Stomach (tissue), 8 donors: ENCODE measurements at regions not wholly inside any gene's neighbourhood (a gene's known extent, or its start where the extent isn't known, plus 50 kb on each side); places are given as distances from the start of the nearest gene placed in this dataset.

Experiments used
- DNase-seq, 2 donors: peaks; one replicate each; pipeline versions ENCODE4 v3.0.0 to v3.0.0-alpha.2; 2013 to 2019
- H3K27ac ChIP-seq, 5 donors: fragments of 200-600 bp in 4 of 5; sonication (generic) in 4 of 5; one replicate each; pipeline ENCODE4 v1.5.1; 2013 to 2019; ENCODE audit warnings: mild to moderate bottlenecking in 1 of 5, moderate library complexity in 1 of 5
- H3K27me3 ChIP-seq, 3 donors: fragments of 200-600 bp; sonication (generic); one replicate each; pipeline ENCODE4 v1.5.1; 2017 to 2019; ENCODE audit warnings: mixed run types in 1 of 3
- H3K36me3 ChIP-seq, 4 donors: fragments of 200-600 bp; sonication (generic); 1 replicate in 3 of 4; 2 replicates in 1 of 4; pipeline ENCODE4 v1.5.1; 2016 to 2019
- H3K4me1 ChIP-seq, 4 donors: fragments of 200-600 bp; sonication (generic); one replicate each; pipeline ENCODE4 v1.5.1; 2016 to 2019
- H3K4me3 ChIP-seq, 4 donors: fragments of 200-600 bp; sonication (generic) in 3 of 4; one replicate each; pipeline ENCODE4 v1.5.1; 2016 to 2019; ENCODE audit warnings: mild to moderate bottlenecking in 1 of 4
- H3K9me3 ChIP-seq, 4 donors: fragments of 200-600 bp; sonication (generic); one replicate each; pipeline ENCODE4 v1.5.1; 2016 to 2019
- EP300 ChIP-seq: sonication (generic); formaldehyde crosslinking; IDR thresholded peaks from one replicate; pipeline ENCODE4 v1.6.1; 2017; ENCODE audit warnings: antibody characterized with exemption
- POLR2A ChIP-seq, 4 donors: fragments of 450-650 bp; IDR thresholded peaks; one replicate each; pipeline ENCODE4 v1.6.1; 2016; ENCODE audit warnings: antibody characterized with exemption in 4 of 4, control low read depth in 2 of 4, mild to moderate bottlenecking in 1 of 4, moderate library complexity in 1 of 4
- POLR2AphosphoS5 ChIP-seq, 3 donors: sonication (generic); formaldehyde crosslinking; IDR thresholded peaks; one replicate each; pipeline ENCODE4 v1.6.1; 2016; ENCODE audit warnings: antibody characterized with exemption in 3 of 3
- WGBS, 5 donors: extraction: QIAGEN DNeasy Blood & Tissue Kit in 3 of 5; methylation state at CpG; one replicate each; pipeline versions ENCODE4 v1.1.5 to v1.1.7; 2013 to 2018; 5-methylcytosine and 5-hydroxymethylcytosine counted together
- intact Hi-C: fragments of 100-400 bp; cut with DNase I; formaldehyde crosslinking; loops from one replicate; pipeline ENCODE4 v1.15.1; 2023; ENCODE audit warnings: low total_unique reads
- TF ChIP-seq, protein P1 (sequence below), 7 experiments: fragments of 450-650 bp in 4 of 7; fragments of 200-600 bp in 3 of 7; sonication (generic) in 3 of 7; IDR thresholded peaks; one replicate each; pipeline ENCODE4 v1.5.1; 2016 to 2019; ENCODE audit warnings: antibody characterized with exemption in 7 of 7, control low read depth in 2 of 7, mild to moderate bottlenecking in 1 of 7
- donor health status: healthy with polysubstance abuse.
- donor health status: Bipolar disorder and iron deficiency.
- donor health status: healthy.

DNA sequence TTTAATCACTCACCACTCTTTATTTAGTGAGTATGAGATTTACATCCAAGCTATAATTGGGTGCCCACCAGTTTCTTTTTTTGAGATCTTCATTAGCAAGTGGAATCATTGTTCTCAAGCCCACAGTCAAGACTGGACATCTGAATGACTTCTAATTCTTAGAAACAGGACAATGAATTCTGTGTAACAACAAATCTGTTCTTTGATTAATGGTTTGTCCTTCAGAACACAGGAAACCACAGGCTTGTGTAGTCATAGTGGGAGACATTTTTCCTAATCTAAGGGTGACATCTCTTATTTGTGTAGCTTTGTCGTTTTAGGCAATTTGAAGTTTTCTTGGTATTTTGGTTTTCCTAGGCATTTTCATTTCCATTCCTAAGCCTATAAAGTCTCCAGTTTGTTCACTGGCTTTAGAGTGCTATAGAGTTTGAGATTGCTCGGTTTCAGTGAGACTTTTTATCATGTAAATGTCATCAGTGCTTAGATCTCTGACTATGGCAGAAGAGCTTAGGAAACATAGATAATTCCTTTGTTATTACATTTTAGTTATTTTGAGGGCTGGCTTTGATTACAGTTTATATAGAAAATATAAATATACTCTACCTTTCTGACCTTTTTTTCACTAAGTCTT lies 903.9 kb upstream of the MAP3K7 start:
- H3K9me3 ChIP-seq: no peaks in the 10 kb centered on the region
- H3K27me3 ChIP-seq: no peaks in the 10 kb centered on the region
- no peaks in the 10 kb centered on the region for H3K36me3 ChIP-seq
- no peak overlapping the region for H3K4me3 ChIP-seq
- intact Hi-C loops: no loop called here
- no peaks in the 10 kb centered on the region for H3K4me1 ChIP-seq
- DNase-seq: no peak
- TF ChIP-seq, protein P1, sequence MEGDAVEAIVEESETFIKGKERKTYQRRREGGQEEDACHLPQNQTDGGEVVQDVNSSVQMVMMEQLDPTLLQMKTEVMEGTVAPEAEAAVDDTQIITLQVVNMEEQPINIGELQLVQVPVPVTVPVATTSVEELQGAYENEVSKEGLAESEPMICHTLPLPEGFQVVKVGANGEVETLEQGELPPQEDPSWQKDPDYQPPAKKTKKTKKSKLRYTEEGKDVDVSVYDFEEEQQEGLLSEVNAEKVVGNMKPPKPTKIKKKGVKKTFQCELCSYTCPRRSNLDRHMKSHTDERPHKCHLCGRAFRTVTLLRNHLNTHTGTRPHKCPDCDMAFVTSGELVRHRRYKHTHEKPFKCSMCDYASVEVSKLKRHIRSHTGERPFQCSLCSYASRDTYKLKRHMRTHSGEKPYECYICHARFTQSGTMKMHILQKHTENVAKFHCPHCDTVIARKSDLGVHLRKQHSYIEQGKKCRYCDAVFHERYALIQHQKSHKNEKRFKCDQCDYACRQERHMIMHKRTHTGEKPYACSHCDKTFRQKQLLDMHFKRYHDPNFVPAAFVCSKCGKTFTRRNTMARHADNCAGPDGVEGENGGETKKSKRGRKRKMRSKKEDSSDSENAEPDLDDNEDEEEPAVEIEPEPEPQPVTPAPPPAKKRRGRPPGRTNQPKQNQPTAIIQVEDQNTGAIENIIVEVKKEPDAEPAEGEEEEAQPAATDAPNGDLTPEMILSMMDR (IDR thresholded peaks at IDR 0.05): no peak
- no peak for TF ChIP-seq POLR2A (IDR thresholded peaks at IDR 0.05)
- TF ChIP-seq EP300: no peak
- no peak for TF ChIP-seq POLR2AphosphoS5 (IDR thresholded peaks at IDR 0.05)
- no peak overlapping the region for H3K27ac ChIP-seq
- WGBS, 5 donors: 27 to 42% (median 32%) methylated on average over 2 of the region's 2 CpGs

DNA sequence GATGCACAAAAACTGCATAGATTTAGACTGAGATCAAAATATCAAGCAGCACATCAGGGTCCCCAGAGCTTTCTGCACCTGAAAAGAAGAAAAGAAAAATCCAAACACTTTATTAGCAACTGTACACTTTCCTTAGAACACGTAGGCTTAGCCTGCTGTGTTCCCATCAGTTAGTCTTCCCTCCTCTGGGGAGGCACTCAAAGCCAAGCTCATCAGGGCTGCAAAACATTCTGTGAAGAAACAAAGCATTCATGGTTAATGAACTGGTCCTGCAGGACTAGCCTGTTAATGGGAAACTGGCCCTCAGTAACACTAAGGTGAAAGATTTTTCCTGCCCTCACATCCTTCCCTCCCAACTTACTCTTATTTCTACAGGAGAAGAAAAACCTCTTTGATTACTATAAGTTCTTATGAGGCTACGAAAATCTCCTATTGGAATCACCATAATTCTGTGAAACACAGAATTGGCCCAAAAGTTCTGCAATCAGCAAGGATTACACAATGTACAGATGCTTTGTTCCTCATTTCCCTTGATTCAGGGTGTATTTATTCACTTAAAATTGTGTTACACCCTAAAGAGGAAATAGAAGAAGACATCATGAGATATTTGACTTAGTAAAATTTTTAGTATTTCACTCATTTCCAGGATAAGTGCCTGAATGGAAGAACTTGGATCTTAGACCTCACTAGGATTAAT lies 901.0 kb upstream of the MAP3K7 start:
- Histone ChIP-seq H3K36me3 (no peaks in the 10 kb centered on the region), H3K9me3 (no peaks in the 10 kb centered on the region), H3K4me1 (no peaks in the 10 kb centered on the region), H3K27me3 (no peaks in the 10 kb centered on the region), H3K4me3 (no peak overlapping the region), H3K27ac (no peak overlapping the region)
- intact Hi-C loops: no loop called here
- TF ChIP-seq EP300: no peak
- TF ChIP-seq, protein P1 (IDR thresholded peaks at IDR 0.05): no peak
- no peak for TF ChIP-seq POLR2AphosphoS5 (IDR thresholded peaks at IDR 0.05)
- no peak for TF ChIP-seq POLR2A (IDR thresholded peaks at IDR 0.05)
- DNase-seq: no peak
- 49 to 70% (median 64%) methylated on average over 2 of the region's 2 CpGs for WGBS, 5 donors

DNA sequence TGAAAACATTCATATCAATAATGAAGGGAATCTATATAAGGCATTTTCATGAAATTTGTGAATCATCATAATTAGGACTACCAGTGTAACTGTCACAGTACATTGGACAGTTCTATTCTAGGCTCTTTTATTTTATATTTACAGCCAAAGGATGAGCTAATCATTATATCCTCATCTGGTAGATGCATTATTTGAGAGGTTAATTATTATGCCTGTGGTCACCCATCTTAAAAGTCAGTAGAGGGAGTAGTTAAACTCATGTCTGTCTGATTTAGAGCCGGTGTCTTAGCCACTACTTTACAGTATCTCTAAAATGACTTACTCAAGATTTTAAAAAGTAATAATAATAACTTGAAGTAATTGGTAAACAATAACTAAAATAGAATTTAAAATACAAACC lies 899.3 kb upstream of the MAP3K7 start:
- H3K4me1 ChIP-seq: no peaks in the 10 kb centered on the region
- H3K36me3 ChIP-seq: no peaks in the 10 kb centered on the region
- H3K4me3 ChIP-seq: no peak overlapping the region
- H3K9me3 ChIP-seq: no peaks in the 10 kb centered on the region
- H3K27me3 ChIP-seq: no peaks in the 10 kb centered on the region
- DNase-seq: no peak
- intact Hi-C loops: no loop called here
- WGBS, 5 donors: 93 to 98% (median 96%) methylated on average over 1 of the region's 1 CpG
- TF ChIP-seq, protein P1 (IDR thresholded peaks at IDR 0.05): no peak
- TF ChIP-seq POLR2A (IDR thresholded peaks at IDR 0.05) (no peak), POLR2AphosphoS5 (IDR thresholded peaks at IDR 0.05) (no peak), EP300 (no peak)
- no peak overlapping the region for H3K27ac ChIP-seq

DNA sequence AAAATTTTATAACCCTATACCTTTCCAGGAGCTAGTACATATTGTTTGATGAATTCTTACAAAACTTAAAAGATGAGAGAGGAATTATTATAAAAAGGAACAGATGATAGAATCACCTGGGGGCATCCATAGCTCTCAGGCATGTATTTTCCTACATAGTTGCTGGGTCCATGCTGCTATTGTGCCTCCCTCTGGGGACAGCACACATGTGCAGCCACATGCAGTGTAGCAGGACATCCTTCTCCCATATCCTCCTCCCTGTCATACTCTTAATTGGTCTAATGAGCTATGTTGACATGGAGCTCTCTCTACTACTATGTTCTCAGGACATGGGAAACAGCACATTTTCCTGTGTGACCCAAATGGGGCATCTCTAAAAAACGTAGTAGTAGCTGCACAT lies 898.2 kb upstream of the MAP3K7 start:
- 48 to 74% (median 61%) methylated on average over 1 of the region's 1 CpG for WGBS, 5 donors
- no peaks in the 10 kb centered on the region for H3K9me3 ChIP-seq
- no peak for TF ChIP-seq POLR2A (IDR thresholded peaks at IDR 0.05)
- TF ChIP-seq EP300: no peak
- no peak for TF ChIP-seq POLR2AphosphoS5 (IDR thresholded peaks at IDR 0.05)
- TF ChIP-seq, protein P1 (IDR thresholded peaks at IDR 0.05): no peak
- no peak overlapping the region for H3K27ac ChIP-seq
- intact Hi-C loops: no loop called here
- DNase-seq: no peak
- H3K4me1 ChIP-seq: no peaks in the 10 kb centered on the region
- no peaks in the 10 kb centered on the region for H3K36me3 ChIP-seq
- no peak overlapping the region for H3K4me3 ChIP-seq
- no peaks in the 10 kb centered on the region for H3K27me3 ChIP-seq
